WTC11 (cell line): ENCODE measurements at regions not wholly inside any gene's neighbourhood (a gene's known extent, or its start where the extent isn't known, plus 50 kb on each side); places are given as distances from the start of the nearest gene placed in this dataset.

Experiments
- ATAC-seq: fragments of 200-7000 bp; cut with Tn5 transposase; 2 replicates; pipeline ENCODE4 v1.10.0; 2021; ENCODE audit warnings: mild to moderate bottlenecking, moderate library complexity
- CTCF ChIA-PET: fragments of 300-600 bp; sonication (Branson Sonifier 250); formaldehyde crosslinking; loops from one replicate; lab custom pipeline; 2021; ENCODE audit warnings: antibody characterized with exemption; lab: Charles Lee
- POLR2A ChIA-PET: fragments of 350-600 bp; sonication (Branson Sonifier 250); formaldehyde crosslinking; loops from one replicate; lab custom pipeline; 2021; ENCODE audit warnings: antibody characterized with exemption; lab: Charles Lee
- DNase-seq: peaks from one replicate; pipeline ENCODE4 v3.0.0; 2021; ENCODE audit warnings: low spot score
- H3K27ac Mint-ChIP-seq: 2 replicates; pipeline ENCODE4 v1.8.0; 2021; ENCODE audit warnings: mixed read lengths
- H3K27me3 Mint-ChIP-seq: 2 replicates; pipeline ENCODE4 v1.8.0; 2021; ENCODE audit warnings: low read depth, mild to moderate bottlenecking, moderate library complexity, mixed read lengths
- H3K36me3 Mint-ChIP-seq: 2 replicates; pipeline ENCODE4 v1.8.0; 2021; ENCODE audit warnings: mixed read lengths
- H3K4me1 Mint-ChIP-seq: 2 replicates; pipeline ENCODE4 v1.8.0; 2022; ENCODE audit warnings: mixed read lengths
- H3K4me3 Mint-ChIP-seq: 2 replicates; pipeline ENCODE4 v1.8.0; 2021; ENCODE audit warnings: mild to moderate bottlenecking, moderate library complexity, mixed read lengths
- H3K9me3 Mint-ChIP-seq: 2 replicates; pipeline ENCODE4 v1.8.0; 2021; ENCODE audit warnings: mixed read lengths
- ATF1 ChIP-seq: sonication (generic); formaldehyde crosslinking; IDR thresholded peaks from 2 replicates; pipeline ENCODE4 v1.8.1; 2023; ENCODE audit warnings: mild to moderate bottlenecking, moderate library complexity, missing genetic modification reagents
- ESRRA ChIP-seq: sonication (generic); formaldehyde crosslinking; IDR thresholded peaks from 2 replicates; pipeline ENCODE4 v1.8.1; 2022; ENCODE audit warnings: mild to moderate bottlenecking, missing genetic modification reagents, borderline replicate concordance
- FOXP1 ChIP-seq: sonication (generic); formaldehyde crosslinking; IDR thresholded peaks from 2 replicates; pipeline ENCODE4 v1.8.0; 2022; ENCODE audit warnings: missing genetic modification reagents, mild to moderate bottlenecking, moderate library complexity, borderline replicate concordance
- MXD4 ChIP-seq: fragments of 250-450 bp; sonication (Bioruptor Pico); IDR thresholded peaks from 2 replicates; pipeline ENCODE4 v1.8.0; 2021; ENCODE audit warnings: mild to moderate bottlenecking, moderate library complexity, borderline replicate concordance
- MYBL2 ChIP-seq: sonication (generic); formaldehyde crosslinking; IDR thresholded peaks from 2 replicates; pipeline ENCODE4 v1.8.1; 2023; ENCODE audit warnings: mild to moderate bottlenecking, moderate library complexity, missing genetic modification reagents
- NFE2L1 ChIP-seq: sonication (generic); formaldehyde crosslinking; IDR thresholded peaks from 2 replicates; pipeline ENCODE4 v1.8.1; 2023; ENCODE audit warnings: missing genetic modification reagents
- SMAD3 ChIP-seq: sonication (generic); formaldehyde crosslinking; IDR thresholded peaks from 2 replicates; pipeline ENCODE4 v1.8.0; 2022; ENCODE audit warnings: missing genetic modification reagents, mild to moderate bottlenecking, borderline replicate concordance
- ZBTB21 ChIP-seq: sonication (generic); formaldehyde crosslinking; IDR thresholded peaks from 2 replicates; pipeline ENCODE4 v1.8.1; 2023; ENCODE audit warnings: mild to moderate bottlenecking, missing genetic modification reagents, borderline replicate concordance
- ZNF138 ChIP-seq: sonication (generic); formaldehyde crosslinking; conservative IDR thresholded peaks from 2 replicates; pipeline ENCODE4 v1.8.1; 2022; ENCODE audit warnings: mild to moderate bottlenecking, moderate library complexity, missing genetic modification reagents
- ZNF416 ChIP-seq: fragments of 250-450 bp; sonication (Bioruptor Pico); IDR thresholded peaks from 2 replicates; pipeline ENCODE4 v1.9.0; 2021; ENCODE audit warnings: mild to moderate bottlenecking, inconsistent platforms
- ZNF423 ChIP-seq: fragments of 250-450 bp; sonication (Bioruptor Pico); IDR thresholded peaks from 2 replicates; pipeline ENCODE4 v2.1.2; 2022; ENCODE audit warnings: mild to moderate bottlenecking, moderate library complexity
- ZNF671 ChIP-seq: fragments of 250-450 bp; sonication (Bioruptor Pico); IDR thresholded peaks from 2 replicates; pipeline ENCODE4 v1.8.0; 2021; ENCODE audit warnings: mild to moderate bottlenecking
- TF ChIP-seq, protein P1 (sequence below): fragments of 250-450 bp; sonication (Bioruptor Pico); IDR thresholded peaks from 2 replicates; pipeline ENCODE4 v1.9.0; 2021; ENCODE audit warnings: mild to moderate bottlenecking
- TF ChIP-seq, protein P2 (sequence below): sonication (generic); formaldehyde crosslinking; IDR thresholded peaks from 2 replicates; pipeline ENCODE4 v1.8.1; 2023; ENCODE audit warnings: mild to moderate bottlenecking, missing genetic modification reagents, moderate library complexity
- TF ChIP-seq, protein P3 (sequence below): sonication (generic); formaldehyde crosslinking; IDR thresholded peaks from 2 replicates; pipeline ENCODE4 v1.8.1; 2023; ENCODE audit warnings: mild to moderate bottlenecking, missing genetic modification reagents
- TF ChIP-seq, protein P4 (sequence below): sonication (generic); formaldehyde crosslinking; IDR thresholded peaks from 2 replicates; pipeline ENCODE4 v1.8.0; 2022; ENCODE audit warnings: mild to moderate bottlenecking, missing genetic modification reagents
- TF ChIP-seq, protein P5 (sequence below): sonication (generic); formaldehyde crosslinking; IDR thresholded peaks from 2 replicates; pipeline ENCODE4 v1.8.1; 2023; ENCODE audit warnings: mild to moderate bottlenecking, moderate library complexity, missing genetic modification reagents
- TF ChIP-seq, protein P6 (sequence below): sonication (generic); formaldehyde crosslinking; IDR thresholded peaks from 2 replicates; pipeline ENCODE4 v1.8.0; 2022; ENCODE audit warnings: missing genetic modification reagents
- TF ChIP-seq, protein P7 (sequence below): sonication (generic); formaldehyde crosslinking; IDR thresholded peaks from 2 replicates; pipeline ENCODE4 v1.8.1; 2022; ENCODE audit warnings: mild to moderate bottlenecking, moderate library complexity, missing genetic modification reagents

DNA sequence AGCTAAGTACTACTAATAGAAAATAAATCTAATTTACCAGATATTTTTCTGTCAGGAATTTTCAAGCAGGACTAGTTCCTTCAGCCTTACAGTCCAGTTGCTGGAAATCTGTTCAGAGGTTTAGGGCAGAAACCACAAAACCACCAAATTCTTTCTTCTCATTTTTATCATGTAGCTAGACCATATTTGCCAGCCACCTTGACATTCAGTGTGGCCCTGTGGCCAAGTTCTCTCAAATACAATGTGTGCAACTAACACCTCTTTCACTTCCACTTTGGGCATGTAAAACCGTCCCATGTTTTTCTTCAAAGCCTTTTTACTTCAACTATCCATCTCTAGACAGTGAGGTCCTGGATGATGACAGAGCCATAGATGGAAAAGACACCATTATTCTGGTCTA is 1133.2 kb upstream of the CDH18 start:
- Mint-ChIP-seq H3K4me3 (no peak overlapping the region), H3K27me3 (no peaks in the 10 kb centered on the region), H3K27ac (no peak overlapping the region), H3K9me3 (peaks cover 7% of the 10 kb centered on the region), H3K36me3 (peaks cover 7% of the 10 kb centered on the region), H3K4me1 (peaks cover 26% of the 10 kb centered on the region)
- no peak for TF ChIP-seq NFE2L1 (CRISPR knock-in tag)
- TF ChIP-seq, protein P1, sequence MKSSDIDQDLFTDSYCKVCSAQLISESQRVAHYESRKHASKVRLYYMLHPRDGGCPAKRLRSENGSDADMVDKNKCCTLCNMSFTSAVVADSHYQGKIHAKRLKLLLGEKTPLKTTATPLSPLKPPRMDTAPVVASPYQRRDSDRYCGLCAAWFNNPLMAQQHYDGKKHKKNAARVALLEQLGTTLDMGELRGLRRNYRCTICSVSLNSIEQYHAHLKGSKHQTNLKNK, result no peak
- no peak for ATAC-seq
- POLR2A ChIA-PET, result no interaction called here
- CTCF ChIA-PET, result no interaction called here
- DNase-seq, result no peak

DNA sequence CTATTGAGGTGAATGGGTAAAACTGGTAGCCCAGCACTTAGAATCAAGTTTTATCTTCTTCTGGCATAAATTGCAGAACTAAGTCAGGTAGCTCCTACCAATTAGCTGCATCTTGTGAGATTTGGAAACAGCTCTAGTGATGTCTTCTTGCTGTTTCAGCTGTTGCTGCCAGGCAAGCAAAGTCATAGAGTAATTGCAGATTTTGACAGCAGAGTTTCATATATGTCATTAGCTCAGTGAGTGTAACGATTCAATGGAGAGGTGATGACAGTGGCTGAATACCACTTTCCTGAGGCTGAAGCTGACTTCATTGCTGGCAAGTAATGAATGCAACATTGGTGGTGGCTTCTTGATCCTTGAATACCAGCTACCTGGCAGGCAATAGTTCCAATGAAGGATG is 1109.7 kb upstream of the CDH18 start:
- DNase-seq (no peak), ATAC-seq (no peak)
- Mint-ChIP-seq H3K4me1 (no peaks in the 10 kb centered on the region; the same call in 1 of the 2 replicates), H3K9me3 (no peaks in the 10 kb centered on the region; the same call in 1 of the 2 replicates), H3K4me3 (no peak overlapping the region), H3K36me3 (no peaks in the 10 kb centered on the region), H3K27me3 (no peaks in the 10 kb centered on the region), H3K27ac (no peak overlapping the region)
- POLR2A ChIA-PET, result no interaction called here
- TF ChIP-seq MYBL2 (CRISPR knock-in tag) (no peak), ZNF423 (CRISPR knock-in tag) (no peak), MXD4 (no peak), ZNF671 (CRISPR knock-in tag) (no peak), ZNF138 (CRISPR knock-in tag) (no peak), ATF1 (no peak), ESRRA (CRISPR knock-in tag) (no peak), SMAD3 (CRISPR knock-in tag) (no peak), ZBTB21 (CRISPR knock-in tag) (no peak), ZNF416 (CRISPR knock-in tag) (no peak), FOXP1 (CRISPR knock-in tag) (no peak)
- TF ChIP-seq, protein P2, sequence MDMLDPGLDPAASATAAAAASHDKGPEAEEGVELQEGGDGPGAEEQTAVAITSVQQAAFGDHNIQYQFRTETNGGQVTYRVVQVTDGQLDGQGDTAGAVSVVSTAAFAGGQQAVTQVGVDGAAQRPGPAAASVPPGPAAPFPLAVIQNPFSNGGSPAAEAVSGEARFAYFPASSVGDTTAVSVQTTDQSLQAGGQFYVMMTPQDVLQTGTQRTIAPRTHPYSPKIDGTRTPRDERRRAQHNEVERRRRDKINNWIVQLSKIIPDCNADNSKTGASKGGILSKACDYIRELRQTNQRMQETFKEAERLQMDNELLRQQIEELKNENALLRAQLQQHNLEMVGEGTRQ (CRISPR knock-in tag), result no peak
- TF ChIP-seq, protein P3, sequence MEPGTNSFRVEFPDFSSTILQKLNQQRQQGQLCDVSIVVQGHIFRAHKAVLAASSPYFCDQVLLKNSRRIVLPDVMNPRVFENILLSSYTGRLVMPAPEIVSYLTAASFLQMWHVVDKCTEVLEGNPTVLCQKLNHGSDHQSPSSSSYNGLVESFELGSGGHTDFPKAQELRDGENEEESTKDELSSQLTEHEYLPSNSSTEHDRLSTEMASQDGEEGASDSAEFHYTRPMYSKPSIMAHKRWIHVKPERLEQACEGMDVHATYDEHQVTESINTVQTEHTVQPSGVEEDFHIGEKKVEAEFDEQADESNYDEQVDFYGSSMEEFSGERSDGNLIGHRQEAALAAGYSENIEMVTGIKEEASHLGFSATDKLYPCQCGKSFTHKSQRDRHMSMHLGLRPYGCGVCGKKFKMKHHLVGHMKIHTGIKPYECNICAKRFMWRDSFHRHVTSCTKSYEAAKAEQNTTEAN (CRISPR knock-in tag), result no peak
- TF ChIP-seq, protein P4, sequence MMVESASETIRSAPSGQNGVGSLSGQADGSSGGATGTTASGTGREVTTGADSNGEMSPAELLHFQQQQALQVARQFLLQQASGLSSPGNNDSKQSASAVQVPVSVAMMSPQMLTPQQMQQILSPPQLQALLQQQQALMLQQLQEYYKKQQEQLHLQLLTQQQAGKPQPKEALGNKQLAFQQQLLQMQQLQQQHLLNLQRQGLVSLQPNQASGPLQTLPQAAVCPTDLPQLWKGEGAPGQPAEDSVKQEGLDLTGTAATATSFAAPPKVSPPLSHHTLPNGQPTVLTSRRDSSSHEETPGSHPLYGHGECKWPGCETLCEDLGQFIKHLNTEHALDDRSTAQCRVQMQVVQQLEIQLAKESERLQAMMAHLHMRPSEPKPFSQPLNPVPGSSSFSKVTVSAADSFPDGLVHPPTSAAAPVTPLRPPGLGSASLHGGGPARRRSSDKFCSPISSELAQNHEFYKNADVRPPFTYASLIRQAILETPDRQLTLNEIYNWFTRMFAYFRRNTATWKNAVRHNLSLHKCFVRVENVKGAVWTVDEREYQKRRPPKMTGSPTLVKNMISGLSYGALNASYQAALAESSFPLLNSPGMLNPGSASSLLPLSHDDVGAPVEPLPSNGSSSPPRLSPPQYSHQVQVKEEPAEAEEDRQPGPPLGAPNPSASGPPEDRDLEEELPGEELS (CRISPR knock-in tag), result no peak
- TF ChIP-seq, protein P5, sequence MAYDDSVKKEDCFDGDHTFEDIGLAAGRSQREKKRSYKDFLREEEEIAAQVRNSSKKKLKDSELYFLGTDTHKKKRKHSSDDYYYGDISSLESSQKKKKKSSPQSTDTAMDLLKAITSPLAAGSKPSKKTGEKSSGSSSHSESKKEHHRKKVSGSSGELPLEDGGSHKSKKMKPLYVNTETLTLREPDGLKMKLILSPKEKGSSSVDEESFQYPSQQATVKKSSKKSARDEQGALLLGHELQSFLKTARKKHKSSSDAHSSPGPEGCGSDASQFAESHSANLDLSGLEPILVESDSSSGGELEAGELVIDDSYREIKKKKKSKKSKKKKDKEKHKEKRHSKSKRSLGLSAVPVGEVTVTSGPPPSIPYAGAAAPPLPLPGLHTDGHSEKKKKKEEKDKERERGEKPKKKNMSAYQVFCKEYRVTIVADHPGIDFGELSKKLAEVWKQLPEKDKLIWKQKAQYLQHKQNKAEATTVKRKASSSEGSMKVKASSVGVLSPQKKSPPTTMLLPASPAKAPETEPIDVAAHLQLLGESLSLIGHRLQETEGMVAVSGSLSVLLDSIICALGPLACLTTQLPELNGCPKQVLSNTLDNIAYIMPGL (CRISPR knock-in tag), result no peak
- TF ChIP-seq, protein P6, sequence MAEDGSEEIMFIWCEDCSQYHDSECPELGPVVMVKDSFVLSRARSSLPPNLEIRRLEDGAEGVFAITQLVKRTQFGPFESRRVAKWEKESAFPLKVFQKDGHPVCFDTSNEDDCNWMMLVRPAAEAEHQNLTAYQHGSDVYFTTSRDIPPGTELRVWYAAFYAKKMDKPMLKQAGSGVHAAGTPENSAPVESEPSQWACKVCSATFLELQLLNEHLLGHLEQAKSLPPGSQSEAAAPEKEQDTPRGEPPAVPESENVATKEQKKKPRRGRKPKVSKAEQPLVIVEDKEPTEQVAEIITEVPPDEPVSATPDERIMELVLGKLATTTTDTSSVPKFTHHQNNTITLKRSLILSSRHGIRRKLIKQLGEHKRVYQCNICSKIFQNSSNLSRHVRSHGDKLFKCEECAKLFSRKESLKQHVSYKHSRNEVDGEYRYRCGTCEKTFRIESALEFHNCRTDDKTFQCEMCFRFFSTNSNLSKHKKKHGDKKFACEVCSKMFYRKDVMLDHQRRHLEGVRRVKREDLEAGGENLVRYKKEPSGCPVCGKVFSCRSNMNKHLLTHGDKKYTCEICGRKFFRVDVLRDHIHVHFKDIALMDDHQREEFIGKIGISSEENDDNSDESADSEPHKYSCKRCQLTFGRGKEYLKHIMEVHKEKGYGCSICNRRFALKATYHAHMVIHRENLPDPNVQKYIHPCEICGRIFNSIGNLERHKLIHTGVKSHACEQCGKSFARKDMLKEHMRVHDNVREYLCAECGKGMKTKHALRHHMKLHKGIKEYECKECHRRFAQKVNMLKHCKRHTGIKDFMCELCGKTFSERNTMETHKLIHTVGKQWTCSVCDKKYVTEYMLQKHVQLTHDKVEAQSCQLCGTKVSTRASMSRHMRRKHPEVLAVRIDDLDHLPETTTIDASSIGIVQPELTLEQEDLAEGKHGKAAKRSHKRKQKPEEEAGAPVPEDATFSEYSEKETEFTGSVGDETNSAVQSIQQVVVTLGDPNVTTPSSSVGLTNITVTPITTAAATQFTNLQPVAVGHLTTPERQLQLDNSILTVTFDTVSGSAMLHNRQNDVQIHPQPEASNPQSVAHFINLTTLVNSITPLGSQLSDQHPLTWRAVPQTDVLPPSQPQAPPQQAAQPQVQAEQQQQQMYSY (CRISPR knock-in tag), result no peak
- TF ChIP-seq, protein P7, sequence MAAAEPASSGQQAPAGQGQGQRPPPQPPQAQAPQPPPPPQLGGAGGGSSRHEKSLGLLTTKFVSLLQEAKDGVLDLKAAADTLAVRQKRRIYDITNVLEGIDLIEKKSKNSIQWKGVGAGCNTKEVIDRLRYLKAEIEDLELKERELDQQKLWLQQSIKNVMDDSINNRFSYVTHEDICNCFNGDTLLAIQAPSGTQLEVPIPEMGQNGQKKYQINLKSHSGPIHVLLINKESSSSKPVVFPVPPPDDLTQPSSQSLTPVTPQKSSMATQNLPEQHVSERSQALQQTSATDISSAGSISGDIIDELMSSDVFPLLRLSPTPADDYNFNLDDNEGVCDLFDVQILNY, result no peak
- CTCF ChIA-PET, result no interaction called here
